ENCODE measurements at regions not wholly inside any gene's neighbourhood (a gene's known extent, or its start where the extent isn't known, plus 50 kb on each side); places are given as distances from the start of the nearest gene placed in this dataset.

GRCh38 chr1:244758708-244759107 is 76.8 kb upstream of the COX20 start:
- ChIA-PET POLR2A (no interaction called here), CTCF (no interaction called here)
- Histone ChIP-seq H3K4me3 (ENCODE audit: control insufficient read depth in 1 of 7, extremely low read depth in 1 of 7, insufficient read depth in 4 of 7, low read depth in 2 of 7, low read length in 6 of 7) (no peak overlapping the region), H3K27ac (ENCODE audit: insufficient read depth in 1 of 2, low read depth in 1 of 2, low read length in 2 of 2, poor library complexity in 1 of 2, severe bottlenecking in 2 of 2) (no peak overlapping the region), H3K9me3 (ENCODE audit: control extremely low read depth in 1 of 5, control insufficient read depth in 4 of 5, insufficient read depth in 2 of 5, low read depth in 1 of 5, low read length in 4 of 5) (no peaks in the 10 kb centered on the region), H3K27me3 (replicated peaks in 2 of 5; ENCODE audit: control insufficient read depth in 4 of 5, insufficient read depth in 5 of 5, low read length in 4 of 5) (peaks cover 0 to 2% (median 0%) of the 10 kb centered on the region in 5 experiments), H3K36me3 (ENCODE audit: control insufficient read depth in 4 of 4, insufficient read depth in 4 of 4, low read length in 3 of 4) (no peaks in the 10 kb centered on the region), H3K4me1 (ENCODE audit: control extremely low read depth in 1 of 4, control insufficient read depth in 4 of 4, insufficient read depth in 4 of 4, low read length in 3 of 4) (no peaks in the 10 kb centered on the region)
- WGBS (ENCODE audit: insufficient coverage) = 100% methylated on average over 1 of the region's 4 CpGs
- DNase-seq = no peak

GRCh38 chr1:244759158-244759557 is 76.3 kb upstream of the COX20 start:
- Histone ChIP-seq H3K27ac (ENCODE audit: insufficient read depth in 1 of 2, low read depth in 1 of 2, low read length in 2 of 2, poor library complexity in 1 of 2, severe bottlenecking in 2 of 2) (no peak overlapping the region), H3K27me3 (replicated peaks in 2 of 5; ENCODE audit: control insufficient read depth in 4 of 5, insufficient read depth in 5 of 5, low read length in 4 of 5) (peaks cover 0 to 2% (median 0%) of the 10 kb centered on the region in 5 experiments), H3K4me3 (ENCODE audit: control insufficient read depth in 1 of 7, extremely low read depth in 1 of 7, insufficient read depth in 4 of 7, low read depth in 2 of 7, low read length in 6 of 7) (no peak overlapping the region), H3K36me3 (ENCODE audit: control insufficient read depth in 4 of 4, insufficient read depth in 4 of 4, low read length in 3 of 4) (no peaks in the 10 kb centered on the region), H3K4me1 (ENCODE audit: control extremely low read depth in 1 of 4, control insufficient read depth in 4 of 4, insufficient read depth in 4 of 4, low read length in 3 of 4) (no peaks in the 10 kb centered on the region), H3K9me3 (ENCODE audit: control extremely low read depth in 1 of 5, control insufficient read depth in 4 of 5, insufficient read depth in 2 of 5, low read depth in 1 of 5, low read length in 4 of 5) (no peaks in the 10 kb centered on the region)
- WGBS (ENCODE audit: insufficient coverage) = 96% methylated on average over 4 of the region's 8 CpGs
- ChIA-PET CTCF (no interaction called here), POLR2A (no interaction called here)
- no peak for DNase-seq

GRCh38 chr1:244760471-244760870 is 75.0 kb upstream of the COX20 start:
- POLR2A ChIA-PET = no interaction called here
- 98% methylated on average over 7 of the region's 8 CpGs for WGBS (ENCODE audit: insufficient coverage)

GRCh38 chr1:244761279-244761678 is 74.2 kb upstream of the COX20 start:
- ChIA-PET POLR2A (no interaction called here), CTCF (no interaction called here)
- peaks cover 0 to 2% (median 0%) of the 10 kb centered on the region in 5 experiments for H3K27me3 ChIP-seq (replicated peaks in 2 of 5; ENCODE audit: control insufficient read depth in 4 of 5, insufficient read depth in 5 of 5, low read length in 4 of 5)
- DNase-seq = no peak
- H3K27ac ChIP-seq (ENCODE audit: insufficient read depth in 1 of 2, low read depth in 1 of 2, low read length in 2 of 2, poor library complexity in 1 of 2, severe bottlenecking in 2 of 2) = no peak overlapping the region
- WGBS (ENCODE audit: insufficient coverage) = 91% methylated on average over 15 of the region's 18 CpGs
- no peaks in the 10 kb centered on the region for H3K9me3 ChIP-seq (ENCODE audit: control extremely low read depth in 1 of 5, control insufficient read depth in 4 of 5, insufficient read depth in 2 of 5, low read depth in 1 of 5, low read length in 4 of 5)
- no peak overlapping the region for H3K4me3 ChIP-seq (ENCODE audit: control insufficient read depth in 1 of 7, extremely low read depth in 1 of 7, insufficient read depth in 4 of 7, low read depth in 2 of 7, low read length in 6 of 7)
- H3K4me1 ChIP-seq (ENCODE audit: control extremely low read depth in 1 of 4, control insufficient read depth in 4 of 4, insufficient read depth in 4 of 4, low read length in 3 of 4) = no peaks in the 10 kb centered on the region
- no peaks in the 10 kb centered on the region for H3K36me3 ChIP-seq (ENCODE audit: control insufficient read depth in 4 of 4, insufficient read depth in 4 of 4, low read length in 3 of 4)

More at GRCh38 chr1:244760471-244760870, 75.0 kb upstream of the COX20 start:
- CTCF ChIA-PET = interaction anchor here (0.6 kb wide), 1 partner anchor 16 kb away, joined by 3 read pairs; no protein-coding TSS in a partner anchor
- H3K4me3 ChIP-seq (ENCODE audit: control insufficient read depth in 1 of 7, extremely low read depth in 1 of 7, insufficient read depth in 4 of 7, low read depth in 2 of 7, low read length in 6 of 7) = no peak overlapping the region
- no peaks in the 10 kb centered on the region for H3K4me1 ChIP-seq (ENCODE audit: control extremely low read depth in 1 of 4, control insufficient read depth in 4 of 4, insufficient read depth in 4 of 4, low read length in 3 of 4)
- H3K27ac ChIP-seq (ENCODE audit: insufficient read depth in 1 of 2, low read depth in 1 of 2, low read length in 2 of 2, poor library complexity in 1 of 2, severe bottlenecking in 2 of 2) = no peak overlapping the region
- no peaks in the 10 kb centered on the region for H3K9me3 ChIP-seq (ENCODE audit: control extremely low read depth in 1 of 5, control insufficient read depth in 4 of 5, insufficient read depth in 2 of 5, low read depth in 1 of 5, low read length in 4 of 5)
- DNase-seq = no peak
- no peaks in the 10 kb centered on the region for H3K36me3 ChIP-seq (ENCODE audit: control insufficient read depth in 4 of 4, insufficient read depth in 4 of 4, low read length in 3 of 4)
- H3K27me3 ChIP-seq (replicated peaks in 2 of 5; ENCODE audit: control insufficient read depth in 4 of 5, insufficient read depth in 5 of 5, low read length in 4 of 5) = peaks cover 0 to 2% (median 0%) of the 10 kb centered on the region in 5 experiments

- H3K4me1 ChIP-seq (ENCODE audit: control extremely low read depth in 1 of 4, control insufficient read depth in 4 of 4, insufficient read depth in 4 of 4, low read length in 3 of 4) = no peaks in the 10 kb centered on the region
- no peaks in the 10 kb centered on the region for H3K36me3 ChIP-seq (ENCODE audit: control insufficient read depth in 4 of 4, insufficient read depth in 4 of 4, low read length in 3 of 4)
- ChIA-PET CTCF (no interaction called here), POLR2A (no interaction called here)
- no peak overlapping the region for H3K4me3 ChIP-seq (ENCODE audit: control insufficient read depth in 1 of 7, extremely low read depth in 1 of 7, insufficient read depth in 4 of 7, low read depth in 2 of 7, low read length in 6 of 7)
- no CpG with 5 or more reads among the region's 1 CpG for WGBS (ENCODE audit: insufficient coverage)
- no peak overlapping the region for H3K27ac ChIP-seq (ENCODE audit: insufficient read depth in 1 of 2, low read depth in 1 of 2, low read length in 2 of 2, poor library complexity in 1 of 2, severe bottlenecking in 2 of 2)
- no peaks in the 10 kb centered on the region for H3K9me3 ChIP-seq (ENCODE audit: control extremely low read depth in 1 of 5, control insufficient read depth in 4 of 5, insufficient read depth in 2 of 5, low read depth in 1 of 5, low read length in 4 of 5)
- no peak for DNase-seq
- peaks cover 0 to 2% (median 0%) of the 10 kb centered on the region in 5 experiments for H3K27me3 ChIP-seq (replicated peaks in 2 of 5; ENCODE audit: control insufficient read depth in 4 of 5, insufficient read depth in 5 of 5, low read length in 4 of 5)
Observed at GRCh38 chr1:244762629-244763028, 72.8 kb upstream of the COX20 start.

- no peaks in the 10 kb centered on the region for H3K27me3 ChIP-seq (replicated peaks in 2 of 5; ENCODE audit: control insufficient read depth in 4 of 5, insufficient read depth in 5 of 5, low read length in 4 of 5)
- ChIA-PET CTCF (no interaction called here), POLR2A (no interaction called here)
- H3K9me3 ChIP-seq (ENCODE audit: control extremely low read depth in 1 of 5, control insufficient read depth in 4 of 5, insufficient read depth in 2 of 5, low read depth in 1 of 5, low read length in 4 of 5) = no peaks in the 10 kb centered on the region
- H3K36me3 ChIP-seq (ENCODE audit: control insufficient read depth in 4 of 4, insufficient read depth in 4 of 4, low read length in 3 of 4) = no peaks in the 10 kb centered on the region
- no peak for DNase-seq
- no peaks in the 10 kb centered on the region for H3K4me1 ChIP-seq (ENCODE audit: control extremely low read depth in 1 of 4, control insufficient read depth in 4 of 4, insufficient read depth in 4 of 4, low read length in 3 of 4)
- H3K4me3 ChIP-seq (ENCODE audit: control insufficient read depth in 1 of 7, extremely low read depth in 1 of 7, insufficient read depth in 4 of 7, low read depth in 2 of 7, low read length in 6 of 7) = no peak overlapping the region
- WGBS (ENCODE audit: insufficient coverage) = 83% methylated on average over 1 of the region's 1 CpG
- no peak overlapping the region for H3K27ac ChIP-seq (ENCODE audit: insufficient read depth in 1 of 2, low read depth in 1 of 2, low read length in 2 of 2, poor library complexity in 1 of 2, severe bottlenecking in 2 of 2)
Observed at GRCh38 chr1:244768186-244768585, 67.3 kb upstream of the COX20 start.

GRCh38 chr1:244768804-244769203 is 66.7 kb upstream of the COX20 start:
- H3K36me3 ChIP-seq (ENCODE audit: control insufficient read depth in 4 of 4, insufficient read depth in 4 of 4, low read length in 3 of 4) = no peaks in the 10 kb centered on the region
- WGBS (ENCODE audit: insufficient coverage) = 100% methylated on average over 3 of the region's 5 CpGs
- H3K4me3 ChIP-seq (ENCODE audit: control insufficient read depth in 1 of 7, extremely low read depth in 1 of 7, insufficient read depth in 4 of 7, low read depth in 2 of 7, low read length in 6 of 7) = no peak overlapping the region
- no peaks in the 10 kb centered on the region for H3K4me1 ChIP-seq (ENCODE audit: control extremely low read depth in 1 of 4, control insufficient read depth in 4 of 4, insufficient read depth in 4 of 4, low read length in 3 of 4)
- no peak for DNase-seq
- POLR2A ChIA-PET = no interaction called here
- CTCF ChIA-PET = interaction anchor here (0.6 kb wide), 1 partner anchor 18 kb away, joined by 3 read pairs; no protein-coding TSS in a partner anchor
- H3K9me3 ChIP-seq (ENCODE audit: control extremely low read depth in 1 of 5, control insufficient read depth in 4 of 5, insufficient read depth in 2 of 5, low read depth in 1 of 5, low read length in 4 of 5) = no peaks in the 10 kb centered on the region
- no peak overlapping the region for H3K27ac ChIP-seq (ENCODE audit: insufficient read depth in 1 of 2, low read depth in 1 of 2, low read length in 2 of 2, poor library complexity in 1 of 2, severe bottlenecking in 2 of 2)
- no peaks in the 10 kb centered on the region for H3K27me3 ChIP-seq (replicated peaks in 2 of 5; ENCODE audit: control insufficient read depth in 4 of 5, insufficient read depth in 5 of 5, low read length in 4 of 5)

All from common myeloid progenitor, CD34-positive (primary cell).